Gastroesophageal sphincter (tissue), 4 donors: ENCODE measurements at regions not wholly inside any gene's neighbourhood (a gene's known extent, or its start where the extent isn't known, plus 50 kb on each side); places are given as distances from the start of the nearest gene placed in this dataset.

ENCODE experiments used
- ATAC-seq: fragments of 150-250 bp; one replicate; pipeline ENCODE4 v1.9.1; 2016; ENCODE audit warnings: mild to moderate bottlenecking, moderate library complexity
- H3K27ac ChIP-seq, 4 donors: fragments of 200-600 bp; sonication (generic) in 3 of 4; 1 replicate in 3 of 4; 2 replicates in 1 of 4; pipeline ENCODE4 v1.5.1; 2016 to 2019
- H3K27me3 ChIP-seq: fragments of 200-600 bp; sonication (generic); one replicate; pipeline ENCODE4 v1.5.1; 2019
- H3K36me3 ChIP-seq, 2 donors: fragments of 200-600 bp; sonication (generic); one replicate each; pipeline ENCODE4 v1.5.1; 2019; ENCODE audit warnings: control low read depth in 1 of 2
- H3K4me1 ChIP-seq, 3 donors: fragments of 200-600 bp; sonication (generic); 1 replicate in 2 of 3; 2 replicates in 1 of 3; pipeline ENCODE4 v1.5.1; 2016 to 2019; ENCODE audit warnings: control low read depth in 2 of 3
- H3K4me3 ChIP-seq, 2 donors: fragments of 200-600 bp; sonication (generic); one replicate each; pipeline ENCODE4 v1.5.1; 2019; ENCODE audit warnings: mild to moderate bottlenecking in 1 of 2, moderate library complexity in 1 of 2
- H3K9me3 ChIP-seq, 3 donors: fragments of 200-600 bp; sonication (generic); one replicate each; pipeline ENCODE4 v1.5.1; 2017 to 2019; ENCODE audit warnings: control low read depth in 2 of 3
- CTCF ChIP-seq, 4 experiments: fragments of 200-600 bp in 2 of 4; fragments of 450-650 bp in 2 of 4; sonication (generic) in 1 of 4; IDR thresholded peaks; one replicate each; pipeline ENCODE4 v1.5.1; 2017 to 2019; ENCODE audit warnings: antibody characterized with exemption in 4 of 4, mild to moderate bottlenecking in 2 of 4, moderate library complexity in 2 of 4
- EP300 ChIP-seq: sonication (generic); formaldehyde crosslinking; IDR thresholded peaks from one replicate; pipeline ENCODE4 v1.6.1; 2017; ENCODE audit warnings: antibody characterized with exemption, mild to moderate bottlenecking
- POLR2A ChIP-seq, 2 donors: fragments of 450-650 bp; IDR thresholded peaks; one replicate each; pipeline ENCODE4 v1.6.1; 2017; ENCODE audit warnings: antibody characterized with exemption in 2 of 2, mild to moderate bottlenecking in 2 of 2, moderate library complexity in 1 of 2
- POLR2AphosphoS5 ChIP-seq: sonication (generic); formaldehyde crosslinking; IDR thresholded peaks from one replicate; pipeline ENCODE4 v1.6.1; 2017; ENCODE audit warnings: antibody characterized with exemption
- WGBS, 2 donors: methylation state at CpG; one replicate each; pipeline ENCODE4 v1.1.5; 2018; ENCODE audit warnings: low coverage in 1 of 2; 5-methylcytosine and 5-hydroxymethylcytosine counted together

- Histone ChIP-seq H3K27me3 (no peaks in the 10 kb centered on the region), H3K4me3 (no peak overlapping the region), H3K27ac (no peak overlapping the region), H3K36me3 (no peaks in the 10 kb centered on the region), H3K9me3 (no peaks in the 10 kb centered on the region), H3K4me1 (no peaks in the 10 kb centered on the region)
- ATAC-seq: no peak
- TF ChIP-seq POLR2AphosphoS5: no peak
- no peak for TF ChIP-seq POLR2A (IDR thresholded peaks at IDR 0.05)
- TF ChIP-seq CTCF (IDR thresholded peaks at IDR 0.05): no peak
- TF ChIP-seq EP300: no peak
These were observed 387.8 kb downstream of the KDM5D start for GRCh38 chrY:19356735-19357134.

- no CpG with 5 or more reads among the region's 1 CpG for WGBS, 2 donors
- Histone ChIP-seq H3K4me1 (no peaks in the 10 kb centered on the region), H3K27me3 (no peaks in the 10 kb centered on the region), H3K36me3 (no peaks in the 10 kb centered on the region), H3K9me3 (no peaks in the 10 kb centered on the region), H3K27ac (no peak overlapping the region), H3K4me3 (no peak overlapping the region)
- TF ChIP-seq POLR2A (IDR thresholded peaks at IDR 0.05) (no peak), CTCF (IDR thresholded peaks at IDR 0.05) (no peak), POLR2AphosphoS5 (no peak), EP300 (no peak)
- no peak for ATAC-seq
These were observed 389.7 kb downstream of the KDM5D start for GRCh38 chrY:19354857-19355173.

- Histone ChIP-seq H3K36me3 (no peaks in the 10 kb centered on the region), H3K9me3 (no peaks in the 10 kb centered on the region), H3K27ac (no peak overlapping the region), H3K27me3 (no peaks in the 10 kb centered on the region), H3K4me1 (no peaks in the 10 kb centered on the region), H3K4me3 (no peak overlapping the region)
- TF ChIP-seq CTCF (IDR thresholded peaks at IDR 0.05) (no peak), POLR2A (IDR thresholded peaks at IDR 0.05) (no peak)
- WGBS, 2 donors: 40% methylated on average over 1 of the region's 4 CpGs; no CpG with 5 or more reads in 1 of the 2 donors
- ATAC-seq: no peak
These were observed 390.3 kb downstream of the KDM5D start for GRCh38 chrY:19354061-19354856.

GRCh38 chrY:19351616-19352015, 392.9 kb downstream of the KDM5D start:
- no peaks in the 10 kb centered on the region for H3K27me3 ChIP-seq
- no peak overlapping the region for H3K27ac ChIP-seq
- H3K4me3 ChIP-seq: no peak overlapping the region
- no peaks in the 10 kb centered on the region for H3K4me1 ChIP-seq
- TF ChIP-seq POLR2AphosphoS5 (no peak), POLR2A (IDR thresholded peaks at IDR 0.05) (no peak)
- WGBS, 2 donors: 80% methylated on average over 1 of the region's 2 CpGs; no CpG with 5 or more reads in 1 of the 2 donors
- no peaks in the 10 kb centered on the region for H3K9me3 ChIP-seq
- ATAC-seq: no peak
- no peaks in the 10 kb centered on the region for H3K36me3 ChIP-seq

- peaks cover 0 to 8% (median 0%) of the 10 kb centered on the region in 3 donors for H3K9me3 ChIP-seq
- H3K27ac ChIP-seq: no peak overlapping the region
- H3K36me3 ChIP-seq: no peaks in the 10 kb centered on the region
- H3K27me3 ChIP-seq: no peaks in the 10 kb centered on the region
- TF ChIP-seq POLR2A (IDR thresholded peaks at IDR 0.05): no peak
- TF ChIP-seq POLR2AphosphoS5: no peak
- no peak for TF ChIP-seq EP300
- no peak for TF ChIP-seq CTCF (IDR thresholded peaks at IDR 0.05)
- no peaks in the 10 kb centered on the region for H3K4me1 ChIP-seq
- no peak for ATAC-seq
- H3K4me3 ChIP-seq: no peak overlapping the region
- WGBS, 2 donors: 55% methylated on average over 3 of the region's 3 CpGs; no CpG with 5 or more reads in 1 of the 2 donors
These were observed 422.8 kb downstream of the KDM5D start for GRCh38 chrY:19321701-19322100.
